Hematopoietic multipotent progenitor cell (in vitro differentiated cells): ENCODE measurements at regions not wholly inside any gene's neighbourhood (a gene's known extent, or its start where the extent isn't known, plus 50 kb on each side); places are given as distances from the start of the nearest gene placed in this dataset.

Experiments
- DNase-seq, 3 donors: peaks; one replicate each; pipeline ENCODE4 v3.0.0-alpha.2; 2011 to 2015; ENCODE audit warnings: low read depth in 2 of 3, low spot score in 2 of 3

GRCh38 chr6:144646093-144647056, 361.2 kb downstream of the UTRN start:
- no peak for DNase-seq

- no peak for DNase-seq
These were observed 362.4 kb downstream of the UTRN start for GRCh38 chr6:144647406-144647964.

- no peak for DNase-seq
These were observed 363.0 kb downstream of the UTRN start for GRCh38 chr6:144647971-144648651.

GRCh38 chr6:144649085-144649484, 363.9 kb downstream of the UTRN start:
- DNase-seq = no peak

GRCh38 chr6:144651234-144651633, 366.1 kb downstream of the UTRN start:
- DNase-seq = no peak

GRCh38 chr6:144652292-144652891, 367.3 kb downstream of the UTRN start:
- no peak for DNase-seq

GRCh38 chr6:144653885-144654505, 368.9 kb downstream of the UTRN start:
- peak in 1 of 3 donors; percentile 30 for DNase-seq

GRCh38 chr6:144654506-144654905, 369.4 kb downstream of the UTRN start:
- no peak for DNase-seq

- DNase-seq = no peak
These were observed 370.2 kb downstream of the UTRN start for GRCh38 chr6:144655376-144655775.

GRCh38 chr6:144657691-144658090, 372.6 kb downstream of the UTRN start:
- no peak for DNase-seq

GRCh38 chr6:144659202-144660182, 374.4 kb downstream of the UTRN start:
- DNase-seq = peak in 2 of 3 donors; percentile 25 to 48

GRCh38 chr6:144660561-144661115, 375.5 kb downstream of the UTRN start:
- DNase-seq = no peak

GRCh38 chr6:144661116-144661806, 376.1 kb downstream of the UTRN start:
- DNase-seq = no peak

GRCh38 chr6:144662812-144663365, 377.8 kb downstream of the UTRN start:
- no peak for DNase-seq

GRCh38 chr6:144664281-144664680, 379.1 kb downstream of the UTRN start:
- no peak for DNase-seq

GRCh38 chr6:144664947-144665346, 379.8 kb downstream of the UTRN start:
- no peak for DNase-seq

GRCh38 chr6:144665932-144666450, 380.9 kb downstream of the UTRN start:
- no peak for DNase-seq

GRCh38 chr6:144666781-144667180, 381.6 kb downstream of the UTRN start:
- no peak for DNase-seq
